ENCODE measurements at regions not wholly inside any gene's neighbourhood (a gene's known extent, or its start where the extent isn't known, plus 50 kb on each side); places are given as distances from the start of the nearest gene placed in this dataset.
A peak's percentile ranks its signal among the peaks of the same experiment; 100 is the strongest.

GRCh38 chr13:82817133-82817532 is 1065.1 kb downstream of the SLITRK1 start:
- Histone ChIP-seq H2AFZ (ENCODE audit: low read depth, low read length) (no peak overlapping the region), H3K4me3 (ENCODE audit: low read length) (no peak overlapping the region), H3K27me3 (ENCODE audit: insufficient read depth, low read depth, low read length) (no peaks in the 10 kb centered on the region), H3K4me2 (ENCODE audit: low read length) (no peak overlapping the region), H3K36me3 (ENCODE audit: insufficient read depth, low read length) (no peaks in the 10 kb centered on the region), H3K9ac (ENCODE audit: low read length) (no peak overlapping the region), H3F3A (ENCODE audit: insufficient read depth, low read length, poor library complexity, severe bottlenecking) (no peaks in the 10 kb centered on the region), H3K9me3 (ENCODE audit: low read length) (no peaks in the 10 kb centered on the region), H4K20me1 (ENCODE audit: insufficient read depth) (no peaks in the 10 kb centered on the region), H3K79me2 (replicated peaks; ENCODE audit: insufficient read depth, low read length) (no peaks in the 10 kb centered on the region), H3K9me2 (ENCODE audit: insufficient read depth, low read length) (no peaks in the 10 kb centered on the region), H3K27ac (ENCODE audit: low read length) (no peak overlapping the region)
- TF ChIP-seq SMC3 (conservative IDR thresholded peaks at IDR 0.05; ENCODE audit: poor library complexity) (no peak), EP300 (conservative IDR thresholded peaks at IDR 0.05; ENCODE audit: poor library complexity, severe bottlenecking) (peak; percentile 84), CTCF (IDR thresholded peaks at IDR 0.05; ENCODE audit: poor library complexity, severe bottlenecking) (no peak), POLR2AphosphoS5 (IDR thresholded peaks at IDR 0.05) (peak; percentile 68)

- Histone ChIP-seq H3K36me3 (ENCODE audit: insufficient read depth, low read length) (no peaks in the 10 kb centered on the region), H4K20me1 (ENCODE audit: insufficient read depth) (no peaks in the 10 kb centered on the region), H3K79me2 (replicated peaks; ENCODE audit: insufficient read depth, low read length) (no peaks in the 10 kb centered on the region), H3K4me2 (ENCODE audit: low read length) (no peak overlapping the region), H3F3A (ENCODE audit: insufficient read depth, low read length, poor library complexity, severe bottlenecking) (no peaks in the 10 kb centered on the region), H3K27me3 (ENCODE audit: insufficient read depth, low read depth, low read length) (no peaks in the 10 kb centered on the region), H3K9ac (ENCODE audit: low read length) (no peak overlapping the region), H3K4me3 (ENCODE audit: low read length) (no peak overlapping the region), H3K9me2 (ENCODE audit: insufficient read depth, low read length) (no peaks in the 10 kb centered on the region), H2AFZ (ENCODE audit: low read depth, low read length) (no peak overlapping the region), H3K27ac (ENCODE audit: low read length) (no peak overlapping the region), H3K9me3 (ENCODE audit: low read length) (no peaks in the 10 kb centered on the region)
- TF ChIP-seq TAF1 (IDR thresholded peaks at IDR 0.05; ENCODE audit: low read depth): no peak
- no peak for TF ChIP-seq SMC3 (conservative IDR thresholded peaks at IDR 0.05; ENCODE audit: poor library complexity)
- TF ChIP-seq CTCF (IDR thresholded peaks at IDR 0.05; ENCODE audit: poor library complexity, severe bottlenecking): no peak
- TF ChIP-seq EZH2 (IDR thresholded peaks at IDR 0.05; ENCODE audit: borderline replicate concordance, insufficient read depth, low read length, poor library complexity, severe bottlenecking): no peak
- TF ChIP-seq POLR2AphosphoS5 (IDR thresholded peaks at IDR 0.05): no peak
- TF ChIP-seq EP300 (conservative IDR thresholded peaks at IDR 0.05; ENCODE audit: poor library complexity, severe bottlenecking): no peak
- TF ChIP-seq REST (IDR thresholded peaks at IDR 0.05; ENCODE audit: borderline replicate concordance): no peak
- no peak for TF ChIP-seq RAD21 (conservative IDR thresholded peaks at IDR 0.05)
- TF ChIP-seq MXI1 (conservative IDR thresholded peaks at IDR 0.05; ENCODE audit: poor library complexity, severe bottlenecking): no peak
Measured at GRCh38 chr13:82815791-82816190, 1066.5 kb downstream of the SLITRK1 start.
